ENCODE measurements at regions not wholly inside any gene's neighbourhood (a gene's known extent, or its start where the extent isn't known, plus 50 kb on each side); places are given as distances from the start of the nearest gene placed in this dataset.

GRCh38 chr4:97279391-97279790, 863.9 kb downstream of the STPG2 start:
- intact Hi-C loops (cut with micrococcal nuclease; ENCODE audit: unreplicated experiment) (no loop called here), in situ Hi-C loops (cut with MboI) (no loop called here)
- ChIA-PET SMC1A (ENCODE audit: uncharacterized antibody, unreplicated experiment) (no interaction called here), POLR2A (no interaction called here), RAD21 (ENCODE audit: unreplicated experiment) (no interaction called here), CTCF (no interaction called here)
- 0% methylated on average over 3 of the region's 3 CpGs for WGBS (ENCODE audit: insufficient coverage, insufficient replicate concordance, low lambda C conversion rate, missing lambda C conversion rate)
- no peak for DNase-seq (ENCODE audit: low read depth, low spot score)
- no peaks in the 10 kb centered on the region for H4K20me1 ChIP-seq (ENCODE audit: control insufficient read depth, insufficient read depth)
- H3K4me1 ChIP-seq (ENCODE audit: control insufficient read depth, insufficient read depth, low read length), result no peaks in the 10 kb centered on the region
- no TSS peak for BruUV-seq (replicated peaks)
- H3K4me2 ChIP-seq (ENCODE audit: control insufficient read depth, insufficient read depth), result no peak overlapping the region
- no peaks in the 10 kb centered on the region for H3K9me3 ChIP-seq (replicated peaks; ENCODE audit: control insufficient read depth, insufficient read depth, low read length)
- no peaks in the 10 kb centered on the region for H3K36me3 ChIP-seq (ENCODE audit: control insufficient read depth in 2 of 2, insufficient read depth in 2 of 2, low read length in 1 of 2)
- H3K4me3 ChIP-seq, result no peak overlapping the region
- H3K9ac ChIP-seq (ENCODE audit: control insufficient read depth, insufficient read depth, low read length), result no peak overlapping the region
- no peaks in the 10 kb centered on the region for H3K27me3 ChIP-seq (replicated peaks in 1 of 2; ENCODE audit: control insufficient read depth in 2 of 2, insufficient read depth in 2 of 2, low read length in 1 of 2)
- no peak for FAIRE-seq
- no peak overlapping the region for H3K27ac ChIP-seq (ENCODE audit: control insufficient read depth, insufficient read depth)
- no peak overlapping the region for H2AFZ ChIP-seq (ENCODE audit: control insufficient read depth, low read depth, low read length)
- no peaks in the 10 kb centered on the region for H3K79me2 ChIP-seq (ENCODE audit: control insufficient read depth, insufficient read depth, low read length)
- ATAC-seq, result no peak
- TF ChIP-seq CEBPB (IDR thresholded peaks at IDR 0.05; ENCODE audit: borderline replicate concordance in 1 of 2, low read depth in 2 of 2, low read length in 2 of 2) (no peak), TCF3 (IDR thresholded peaks at IDR 0.05; ENCODE audit: borderline replicate concordance, insufficient read depth, low read depth, low read length) (no peak), SREBF1 (IDR thresholded peaks at IDR 0.05; ENCODE audit: low read length) (no peak), ZNF687 (IDR thresholded peaks at IDR 0.05) (no peak), WRNIP1 (IDR thresholded peaks at IDR 0.05; ENCODE audit: borderline replicate concordance, low read depth, low read length) (no peak), DPF2 (IDR thresholded peaks at IDR 0.05) (no peak), EP300 (IDR thresholded peaks at IDR 0.05; ENCODE audit: borderline replicate concordance in 1 of 2, control insufficient read depth in 1 of 2, low read depth in 2 of 2, low read length in 2 of 2) (no peak), ASH2L (IDR thresholded peaks at IDR 0.05; ENCODE audit: borderline replicate concordance, low read depth) (no peak), USF2 (IDR thresholded peaks at IDR 0.05; ENCODE audit: borderline replicate concordance, low read depth, low read length) (no peak), STAT3 (IDR thresholded peaks at IDR 0.05; ENCODE audit: low read depth, low read length) (no peak), GATAD2B (conservative IDR thresholded peaks at IDR 0.05; ENCODE audit: low read depth) (no peak), HDGF (IDR thresholded peaks at IDR 0.05) (no peak), FOXM1 (IDR thresholded peaks at IDR 0.05; ENCODE audit: low read depth, low read length) (no peak), ATF3 (IDR thresholded peaks at IDR 0.05; ENCODE audit: borderline replicate concordance, extremely low read depth, low read depth, low read length) (no peak), SREBF2 (IDR thresholded peaks at IDR 0.05; ENCODE audit: low read length) (no peak), CHD1 (IDR thresholded peaks at IDR 0.05; ENCODE audit: low read depth, low read length) (no peak), MTA3 (IDR thresholded peaks at IDR 0.05; ENCODE audit: borderline replicate concordance, low read length) (no peak), BRCA1 (IDR thresholded peaks at IDR 0.05; ENCODE audit: low read depth, low read length) (no peak), CBX5 (IDR thresholded peaks at IDR 0.05; ENCODE audit: low read depth) (no peak), KDM1A (IDR thresholded peaks at IDR 0.05; ENCODE audit: borderline replicate concordance) (no peak)

Measured in GM12878 (cell line).